GM23248 (cell line): ENCODE measurements at regions not wholly inside any gene's neighbourhood (a gene's known extent, or its start where the extent isn't known, plus 50 kb on each side); places are given as distances from the start of the nearest gene placed in this dataset.

Source experiments
- EZH2 ChIP-seq: fragments of 200-600 bp; sonication (generic); IDR thresholded peaks from 2 replicates; pipeline ENCODE4 v1.6.1; 2018; ENCODE audit warnings: antibody characterized with exemption, mild to moderate bottlenecking; ENCODE audit not compliant: insufficient read depth, poor library complexity, severe bottlenecking
- EZH2phosphoT487 ChIP-seq: fragments of 200-600 bp; sonication (generic); IDR thresholded peaks from 2 replicates; pipeline ENCODE4 v1.6.1; 2018; ENCODE audit warnings: antibody characterized with exemption, moderate library complexity, mild to moderate bottlenecking, low read depth; ENCODE audit not compliant: insufficient read depth

DNA sequence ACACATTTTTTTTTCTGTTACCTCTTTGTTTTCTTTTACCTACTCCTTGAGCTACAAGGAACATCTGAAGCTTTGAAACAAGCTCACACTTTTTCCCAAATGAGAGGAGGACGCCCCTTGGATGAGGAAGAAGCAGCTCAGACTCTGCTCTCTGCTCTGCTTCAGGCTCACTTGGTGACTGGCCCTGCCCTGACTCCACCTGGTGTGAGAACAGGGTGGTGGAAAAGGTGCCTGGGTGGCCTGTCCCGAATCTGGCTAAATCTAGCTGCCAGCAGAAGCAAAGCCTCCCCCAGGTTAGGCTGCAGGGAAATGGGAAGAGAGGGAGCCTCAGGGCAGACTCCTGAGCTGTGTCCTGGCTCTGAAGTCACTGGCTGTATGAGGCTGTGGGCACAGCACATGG lies 68.0 kb upstream of the CEACAM8 start:
- TF ChIP-seq EZH2 (no peak), EZH2phosphoT487 (no peak)
